GM12878 (cell line): ENCODE measurements at regions not wholly inside any gene's neighbourhood (a gene's known extent, or its start where the extent isn't known, plus 50 kb on each side); places are given as distances from the start of the nearest gene placed in this dataset.

Experiments
- ATAC-seq: fragments of 200-7000 bp; cut with Tn5 transposase; 3 replicates; pipeline ENCODE4 v1.9.1; 2020; ENCODE audit warnings: mild to moderate bottlenecking, moderate library complexity
- BruUV-seq: library from RNA; stranded (reverse); fragments of 400-500 nt; replicated peaks from 2 replicates; lab custom pipeline; 2021; lab: Mats Ljungman, UMichigan
- CTCF ChIA-PET: fragments of 300-600 bp; sonication (Branson Sonifier 250); formaldehyde crosslinking; extraction: SDS; loops from one replicate; lab custom pipeline; 2021; ENCODE audit warnings: inconsistent platforms; lab: Yijun Ruan, JAX
- POLR2A ChIA-PET: fragments of 350-600 bp; formaldehyde crosslinking; extraction: SDS; loops from one replicate; lab custom pipeline; 2021; ENCODE audit warnings: inconsistent platforms; lab: Charles Lee
- RAD21 ChIA-PET: fragments of 300-600 bp; sonication (Branson Sonifier 250); formaldehyde crosslinking; loops from one replicate; lab custom pipeline; 2023; ENCODE audit warnings: antibody characterized with exemption; ENCODE audit not compliant: unreplicated experiment; lab: Charles Lee
- SMC1A ChIA-PET: fragments of 300-600 bp; sonication (Branson Sonifier 250); formaldehyde crosslinking; loops from one replicate; lab custom pipeline; 2023; ENCODE audit not compliant: unreplicated experiment, uncharacterized antibody; lab: Charles Lee
- DNase-seq: peaks from one replicate; pipeline ENCODE4 v3.0.0-alpha.2; 2011; ENCODE audit warnings: low read depth, low spot score
- FAIRE-seq: peaks from 3 replicates; lab custom pipeline; 2011; peaks lifted over from hg19 to GRCh38; lab: Jason Lieb, UNC
- H2AFZ ChIP-seq: 2 replicates; pipeline ENCODE4 v1.6.0; 2011; ENCODE audit warnings: low read depth, low read length, control low read depth; ENCODE audit not compliant: control insufficient read depth
- H3K27ac ChIP-seq: 2 replicates; pipeline ENCODE4 v1.5.1; 2011; ENCODE audit warnings: control low read depth; ENCODE audit not compliant: control insufficient read depth, insufficient read depth
- H3K27me3 ChIP-seq, 2 experiments: replicated peaks in 1 of 2; 2 replicates each; pipeline versions ENCODE4 v1.6.0 to v1.6.1; 2011; ENCODE audit warnings: low read length in 1 of 2; ENCODE audit not compliant: control insufficient read depth in 2 of 2, insufficient read depth in 2 of 2
- H3K36me3 ChIP-seq, 2 experiments: 2 replicates each; pipeline ENCODE4 v1.5.1; 2011; ENCODE audit warnings: low read length in 1 of 2; ENCODE audit not compliant: control insufficient read depth in 2 of 2, insufficient read depth in 2 of 2
- H3K4me1 ChIP-seq: 2 replicates; pipeline ENCODE4 v1.6.1; 2011; ENCODE audit warnings: mild to moderate bottlenecking, low read length, moderate library complexity, mixed read lengths; ENCODE audit not compliant: control insufficient read depth, insufficient read depth
- H3K4me2 ChIP-seq: 2 replicates; pipeline ENCODE4 v1.6.0; 2011; ENCODE audit warnings: control low read depth; ENCODE audit not compliant: control insufficient read depth, insufficient read depth
- H3K4me3 ChIP-seq: fragments of 200-600 bp; sonication (generic); 2 replicates; pipeline ENCODE4 v1.5.1; 2016
- H3K79me2 ChIP-seq: 2 replicates; pipeline ENCODE4 v1.6.0; 2011; ENCODE audit warnings: low read length; ENCODE audit not compliant: control insufficient read depth, insufficient read depth
- H3K9ac ChIP-seq: 2 replicates; pipeline ENCODE4 v1.8.0; 2011; ENCODE audit warnings: low read length, control low read depth, mixed read lengths; ENCODE audit not compliant: control insufficient read depth, insufficient read depth
- H3K9me3 ChIP-seq: replicated peaks from 3 replicates; pipeline ENCODE4 v1.5.1; 2011; ENCODE audit warnings: mild to moderate bottlenecking, low read length; ENCODE audit not compliant: control insufficient read depth, insufficient read depth
- H4K20me1 ChIP-seq: 2 replicates; pipeline ENCODE4 v1.6.0; 2011; ENCODE audit not compliant: control insufficient read depth, insufficient read depth
- ATF2 ChIP-seq: IDR thresholded peaks from 2 replicates; pipeline ENCODE4 v1.6.1; 2012; ENCODE audit warnings: low read length, inconsistent platforms
- CEBPB ChIP-seq, 2 experiments: fragments of 150-350 bp in 1 of 2; IDR thresholded peaks; 2 replicates each; pipeline ENCODE4 v1.6.1; 2012 to 2014; ENCODE audit warnings: low read depth in 2 of 2, low read length in 2 of 2, borderline replicate concordance in 1 of 2, inconsistent platforms in 1 of 2
- CUX1 ChIP-seq: IDR thresholded peaks from 2 replicates; pipeline ENCODE4 v1.6.1; 2012; ENCODE audit warnings: improper control_type of control experiment, low read depth, low read length; ENCODE audit not compliant: insufficient replicate concordance
- EP300 ChIP-seq, 2 experiments: fragments of 150-350 bp in 1 of 2; IDR thresholded peaks; 2 replicates each; pipeline ENCODE4 v1.6.1; 2011 to 2012; ENCODE audit warnings: low read depth in 2 of 2, low read length in 2 of 2, borderline replicate concordance in 1 of 2, improper control_type of control experiment in 1 of 2, inconsistent platforms in 1 of 2; ENCODE audit not compliant: control insufficient read depth in 1 of 2
- IKZF1 ChIP-seq: fragments of 450-650 bp; conservative IDR thresholded peaks from 2 replicates; pipeline ENCODE4 v1.6.1; 2017; ENCODE audit warnings: antibody characterized with exemption, mild to moderate bottlenecking
- MTA2 ChIP-seq: fragments of 450-650 bp; IDR thresholded peaks from 2 replicates; pipeline ENCODE4 v1.6.1; 2016; ENCODE audit warnings: low read depth, mild to moderate bottlenecking, moderate library complexity
- RBBP5 ChIP-seq: fragments of 200-600 bp; sonication (generic); conservative IDR thresholded peaks from 2 replicates; pipeline ENCODE4 v1.6.1; 2016
- ZZZ3 ChIP-seq: IDR thresholded peaks from 2 replicates; pipeline ENCODE4 v1.6.1; 2011; ENCODE audit warnings: low read depth; ENCODE audit not compliant: control insufficient read depth, insufficient read length
- WGBS: methylation state at CpG from one replicate; pipeline ENCODE4 v1.1.6; 2016; ENCODE audit warnings: low lambda C conversion rate; ENCODE audit not compliant: insufficient replicate concordance, insufficient coverage; ENCODE audit errors: missing lambda C conversion rate; 5-methylcytosine and 5-hydroxymethylcytosine counted together
- in situ Hi-C: fragments of 300-500 bp; cut with MboI; formaldehyde crosslinking; loops from 9 replicates; pipeline ENCODE4 v1.14.3; 2018; ENCODE audit warnings: mixed read lengths
- intact Hi-C: fragments of 100-400 bp; cut with micrococcal nuclease; formaldehyde crosslinking; loops from one replicate; pipeline ENCODE4 v1.14.2; 2022; ENCODE audit not compliant: unreplicated experiment

- TF ChIP-seq ATF2 (no peak), IKZF1 (no peak), EP300 (IDR thresholded peaks at IDR 0.05; ENCODE audit: borderline replicate concordance in 1 of 2, control insufficient read depth in 1 of 2, low read depth in 2 of 2, low read length in 2 of 2) (no peak)
These were observed 498.3 kb upstream of the NOVA1 start (continued) for GRCh38 chr14:27096091-27096490.

- Histone ChIP-seq H3K4me1 (no peaks in the 10 kb centered on the region), H4K20me1 (no peaks in the 10 kb centered on the region), H3K9ac (no peak overlapping the region), H3K36me3 (no peaks in the 10 kb centered on the region), H3K27me3 (no peaks in the 10 kb centered on the region), H3K79me2 (no peaks in the 10 kb centered on the region), H3K9me3 (no peaks in the 10 kb centered on the region; the same call in 2 of the 3 replicates), H3K27ac (no peak overlapping the region)
- 52% methylated on average over 3 of the region's 3 CpGs for WGBS
- POLR2A ChIA-PET: no interaction called here
- RAD21 ChIA-PET: no interaction called here
- CTCF ChIA-PET: no interaction called here
- in situ Hi-C loops: no loop called here
- BruUV-seq: no TSS peak
- FAIRE-seq: no peak
- DNase-seq: no peak
- ATAC-seq: no peak
- no peak for TF ChIP-seq MTA2
- TF ChIP-seq, all 136 proteins: peak for 0
- Histone ChIP-seq H3K4me2 (no peak overlapping the region), H2AFZ (no peak overlapping the region), H3K4me3 (no peak overlapping the region)
- intact Hi-C loops: no loop called here
- SMC1A ChIA-PET: no interaction called here
These were observed 500.6 kb upstream of the NOVA1 start for GRCh38 chr14:27098451-27098850.

- RAD21 ChIA-PET: no interaction called here
- 0% methylated on average over 1 of the region's 1 CpG for WGBS
- no TSS peak for BruUV-seq
- Histone ChIP-seq H3K4me3 (no peak overlapping the region), H3K9ac (no peak overlapping the region), H3K27ac (no peak overlapping the region), H3K4me1 (no peaks in the 10 kb centered on the region), H2AFZ (no peak overlapping the region), H3K9me3 (no peaks in the 10 kb centered on the region; the same call in 2 of the 3 replicates), H3K27me3 (no peaks in the 10 kb centered on the region), H3K79me2 (no peaks in the 10 kb centered on the region), H4K20me1 (no peaks in the 10 kb centered on the region), H3K36me3 (no peaks in the 10 kb centered on the region), H3K4me2 (no peak overlapping the region)
- ATAC-seq: no peak
- intact Hi-C loops (no loop called here), in situ Hi-C loops (no loop called here)
- DNase-seq: no peak
- POLR2A ChIA-PET: no interaction called here
- FAIRE-seq: no peak
- CTCF ChIA-PET: no interaction called here
- SMC1A ChIA-PET: no interaction called here
- TF ChIP-seq IKZF1: no peak
- TF ChIP-seq ZZZ3: no peak
- no peak for TF ChIP-seq RBBP5
- no peak for TF ChIP-seq CUX1
- TF ChIP-seq CEBPB (IDR thresholded peaks at IDR 0.05; ENCODE audit: borderline replicate concordance in 1 of 2, low read depth in 2 of 2, low read length in 2 of 2): no peak
These were observed 516.3 kb upstream of the NOVA1 start for GRCh38 chr14:27114180-27114579.
